ENCODE measurements at regions not wholly inside any gene's neighbourhood (a gene's known extent, or its start where the extent isn't known, plus 50 kb on each side); places are given as distances from the start of the nearest gene placed in this dataset.
A peak's percentile ranks its signal among the peaks of the same experiment; 100 is the strongest.
"Not testable (repeated sequence)": the region's sequence is repeated elsewhere in the genome, so short reads cannot be mapped to it uniquely, and the experiment has no call there.

- DNase-seq: no peak
Observed at GRCh38 chr12:78338054-78338785, 507.5 kb downstream of the NAV3 start.

- DNase-seq: no peak
Observed at GRCh38 chr12:78340406-78340805, 509.7 kb downstream of the NAV3 start.

- no peak for DNase-seq
Observed at GRCh38 chr12:78343657-78344056, 513.0 kb downstream of the NAV3 start.

DNA sequence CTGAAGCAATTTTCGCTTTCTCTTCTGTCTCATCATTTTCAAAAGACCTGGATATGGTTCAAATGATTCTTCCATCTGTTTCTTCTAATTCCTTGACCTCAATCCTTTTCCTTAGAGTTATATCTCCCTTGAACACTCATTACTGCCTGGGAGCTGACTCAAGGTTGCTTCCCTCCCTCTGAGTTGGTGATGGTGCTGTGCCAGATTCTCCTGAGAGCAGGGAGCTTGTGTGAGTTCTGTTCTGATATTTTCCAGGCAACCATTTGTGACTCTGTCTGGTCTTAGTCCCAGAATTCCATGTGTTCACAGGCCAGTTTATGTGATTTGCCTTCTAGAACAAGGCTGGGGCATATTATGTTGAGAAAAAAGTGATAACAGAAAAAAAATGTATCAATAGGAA lies 505.1 kb upstream of the SYT1 start:
- no peak for DNase-seq

DNA sequence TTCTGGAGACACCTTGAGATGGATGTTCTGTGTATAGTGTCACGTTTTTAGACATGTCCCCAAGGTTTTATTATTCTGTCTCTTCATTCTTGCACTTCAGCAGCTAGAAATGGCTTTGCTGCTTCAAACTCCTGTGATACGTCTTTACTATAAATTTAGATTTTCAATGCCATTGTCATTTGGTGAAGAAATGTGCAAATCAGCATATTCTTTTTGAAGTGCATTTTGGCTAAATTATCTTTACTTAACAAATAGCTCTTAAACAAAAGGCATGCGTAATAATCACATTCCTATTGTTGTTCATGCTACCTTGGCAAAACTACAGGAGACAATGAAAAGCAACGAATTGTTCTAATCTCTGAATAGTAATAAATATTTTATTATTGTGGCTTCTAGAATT lies 502.9 kb upstream of the SYT1 start:
- no peak for DNase-seq

DNA sequence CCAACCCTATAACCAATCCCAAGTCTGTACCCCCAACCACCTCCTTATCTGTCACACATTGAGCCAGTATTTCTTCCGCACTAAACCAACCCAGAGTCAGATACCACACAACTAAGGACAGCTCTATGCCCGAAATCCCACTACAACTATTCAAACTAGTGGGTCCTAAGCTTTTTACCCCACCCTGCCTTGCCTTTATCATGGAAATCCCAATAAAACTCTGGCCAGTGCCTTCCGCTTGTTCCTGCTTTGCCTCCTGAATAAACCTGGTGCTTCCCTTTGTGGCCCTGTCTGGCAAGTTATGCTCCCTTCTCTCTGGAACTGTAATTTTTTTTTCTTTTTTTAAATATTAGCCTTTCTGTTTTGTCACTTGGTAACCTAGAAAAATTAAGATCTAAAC lies 493.3 kb upstream of the SYT1 start:
- no peak for DNase-seq

DNA sequence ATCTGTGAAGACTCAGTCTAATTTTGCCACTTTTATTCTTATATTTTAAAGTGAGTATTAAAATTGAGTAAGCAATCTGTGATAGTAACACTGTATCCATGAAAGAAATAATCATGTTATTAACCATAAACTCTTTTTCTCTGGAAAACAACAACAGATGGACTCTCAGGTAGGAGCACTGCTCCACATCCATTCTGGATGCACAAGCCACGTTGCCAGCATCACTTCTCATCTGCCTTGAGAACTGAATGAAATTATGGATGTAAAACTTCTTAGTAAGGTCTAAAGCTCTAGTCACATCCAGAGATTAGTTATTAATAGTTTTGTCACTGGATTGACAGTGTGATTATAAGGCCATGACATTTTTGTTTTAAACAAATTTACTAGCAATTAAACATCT lies 489.1 kb upstream of the SYT1 start:
- DNase-seq: no peak

- no peak for DNase-seq
Observed at GRCh38 chr12:78376257-78376656, 488.3 kb upstream of the SYT1 start.

GRCh38 chr12:78379065-78379464 lies 485.5 kb upstream of the SYT1 start:
- DNase-seq: not testable (repeated sequence)

DNA sequence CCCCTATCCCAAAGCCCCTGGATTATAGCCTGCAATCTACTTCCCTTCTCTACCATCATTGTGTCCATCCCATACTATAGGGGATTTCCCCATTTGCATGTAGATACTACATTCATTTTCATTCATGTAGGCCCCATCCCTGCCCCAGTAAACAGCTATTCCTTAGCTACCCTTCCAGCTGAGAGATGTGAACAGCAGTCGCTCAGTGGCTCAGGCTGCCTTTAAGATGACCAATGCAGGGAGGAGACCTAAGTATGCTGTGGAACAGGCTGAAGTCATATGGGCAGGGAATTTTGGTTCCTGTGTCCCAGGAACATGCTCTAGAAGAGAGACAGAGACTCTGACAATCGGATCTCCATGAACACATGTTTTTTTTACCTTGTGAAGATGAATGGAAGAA lies 481.2 kb upstream of the SYT1 start:
- DNase-seq: no peak

DNA sequence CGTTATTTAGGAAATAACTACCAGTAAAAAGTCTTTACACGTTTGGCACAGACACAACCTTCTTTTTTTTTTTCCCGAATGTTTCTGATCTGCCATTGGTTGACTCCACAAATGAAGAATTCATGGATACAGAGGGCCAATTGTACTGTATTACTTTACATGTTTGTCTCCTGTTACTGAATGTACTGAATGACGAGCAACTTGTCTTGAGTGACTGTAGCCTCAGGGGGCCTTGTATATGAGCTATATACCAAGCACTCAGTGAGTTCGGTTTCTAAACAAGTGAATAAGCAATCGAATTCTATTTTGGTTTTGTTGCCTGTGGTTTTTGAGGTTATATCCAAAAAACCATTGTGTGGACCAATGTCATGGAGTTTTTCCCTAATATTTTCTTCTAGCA lies 480.0 kb upstream of the SYT1 start:
- no peak for DNase-seq

DNA sequence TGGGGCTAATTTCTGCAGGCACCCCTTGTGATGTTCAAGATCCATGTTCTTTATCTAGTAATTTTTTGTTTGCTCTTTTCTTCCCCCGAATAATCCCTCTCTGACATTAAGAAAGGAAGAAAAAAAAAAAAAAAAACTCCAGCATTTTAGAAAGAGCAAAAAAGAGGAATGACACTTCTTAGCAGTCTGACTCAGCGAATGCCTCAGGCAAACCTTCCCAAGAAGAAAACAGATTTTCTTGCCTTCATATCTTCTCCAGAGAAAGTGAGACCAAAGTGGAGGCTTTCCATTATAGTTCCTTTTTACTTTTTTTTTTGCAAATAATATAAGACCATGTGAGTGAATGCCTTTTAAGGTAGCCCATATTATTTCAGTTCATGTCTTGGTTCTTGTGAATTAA lies 479.0 kb upstream of the SYT1 start:
- no peak for DNase-seq

- DNase-seq: no peak
Observed at GRCh38 chr12:78386871-78387270, 477.7 kb upstream of the SYT1 start.

DNA sequence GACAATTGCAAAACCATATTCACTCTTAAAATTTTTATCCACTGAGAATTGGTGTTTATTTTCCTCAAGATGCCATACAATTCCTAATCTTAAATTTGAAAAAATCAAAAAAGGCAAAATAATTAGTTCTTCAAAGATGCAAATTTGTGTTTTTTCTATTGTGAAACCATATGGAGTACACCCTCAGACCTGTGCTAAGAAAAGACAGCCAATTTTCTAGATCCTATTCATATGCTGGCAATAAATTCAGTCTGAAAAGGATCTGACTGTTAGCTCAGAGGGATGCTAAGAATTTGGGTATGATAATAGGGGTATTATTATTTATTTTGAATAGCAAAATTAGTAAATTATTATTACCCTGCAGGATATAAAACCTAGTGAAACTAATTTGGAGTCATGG lies 476.9 kb upstream of the SYT1 start:
- no peak for DNase-seq

DNA sequence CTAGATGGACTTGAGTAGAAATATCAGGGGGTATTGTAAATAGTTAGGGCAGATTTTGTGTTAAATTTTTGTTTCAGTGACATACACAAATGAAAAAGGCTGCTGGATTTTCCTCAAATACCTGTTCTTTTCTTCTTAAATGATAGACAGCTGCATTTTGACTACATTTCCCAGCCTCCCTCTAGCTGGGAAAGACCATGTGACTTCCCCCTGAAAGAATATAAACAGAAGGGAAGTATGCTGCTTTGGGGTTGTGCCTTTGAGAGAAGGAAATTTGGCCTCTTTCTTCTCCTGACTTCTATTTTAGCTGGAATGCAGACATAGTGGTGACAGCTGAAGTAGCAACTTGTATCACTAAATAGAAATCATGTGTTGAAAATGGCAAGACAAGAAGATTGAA lies 476.1 kb upstream of the SYT1 start:
- DNase-seq: no peak

DNA sequence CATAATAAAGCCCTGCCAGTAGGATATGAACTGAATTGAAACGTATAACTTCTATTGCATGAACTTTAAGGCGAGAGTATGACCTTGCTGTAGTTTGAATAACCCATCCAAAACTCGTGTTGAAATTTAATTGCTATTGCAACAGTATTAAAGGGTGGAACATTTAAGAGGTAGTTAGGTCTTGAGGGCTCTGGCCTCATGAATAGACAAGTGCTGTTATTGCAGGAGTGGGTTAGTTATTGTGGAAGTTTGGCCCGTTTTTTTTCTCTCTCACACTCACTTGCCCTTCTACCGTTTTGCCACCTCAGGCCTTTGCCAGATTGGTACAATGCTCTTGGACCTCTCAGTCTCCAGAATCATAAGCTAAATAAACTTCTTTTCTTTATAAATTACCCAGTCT lies 473.7 kb upstream of the SYT1 start:
- no peak for DNase-seq

GRCh38 chr12:78392918-78393317 lies 471.7 kb upstream of the SYT1 start:
- DNase-seq: no peak

- DNase-seq: no peak
Observed at GRCh38 chr12:78395961-78396360, 468.6 kb upstream of the SYT1 start.

DNA sequence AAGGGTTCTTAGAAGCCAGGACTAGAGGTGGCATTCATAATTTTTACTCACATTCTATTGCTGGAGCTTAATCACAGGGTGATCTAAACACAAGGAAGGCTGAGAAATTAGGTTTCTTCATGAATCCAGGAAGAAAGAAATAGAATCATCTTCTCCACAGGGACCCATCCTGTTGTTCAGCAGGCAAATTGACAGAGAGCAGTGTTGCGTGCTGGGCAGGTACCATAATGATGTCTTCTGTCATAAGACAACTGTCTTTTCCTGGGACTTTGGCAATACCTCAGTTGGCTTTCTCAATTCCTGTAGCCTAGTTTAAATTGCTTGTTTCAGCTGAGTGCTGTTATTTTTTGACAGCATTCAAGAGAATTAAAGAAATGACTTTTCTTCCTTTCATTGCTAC lies 468.0 kb upstream of the SYT1 start:
- no peak for DNase-seq

GRCh38 chr12:78398750-78399149 lies 465.8 kb upstream of the SYT1 start:
- DNase-seq: no peak

DNA sequence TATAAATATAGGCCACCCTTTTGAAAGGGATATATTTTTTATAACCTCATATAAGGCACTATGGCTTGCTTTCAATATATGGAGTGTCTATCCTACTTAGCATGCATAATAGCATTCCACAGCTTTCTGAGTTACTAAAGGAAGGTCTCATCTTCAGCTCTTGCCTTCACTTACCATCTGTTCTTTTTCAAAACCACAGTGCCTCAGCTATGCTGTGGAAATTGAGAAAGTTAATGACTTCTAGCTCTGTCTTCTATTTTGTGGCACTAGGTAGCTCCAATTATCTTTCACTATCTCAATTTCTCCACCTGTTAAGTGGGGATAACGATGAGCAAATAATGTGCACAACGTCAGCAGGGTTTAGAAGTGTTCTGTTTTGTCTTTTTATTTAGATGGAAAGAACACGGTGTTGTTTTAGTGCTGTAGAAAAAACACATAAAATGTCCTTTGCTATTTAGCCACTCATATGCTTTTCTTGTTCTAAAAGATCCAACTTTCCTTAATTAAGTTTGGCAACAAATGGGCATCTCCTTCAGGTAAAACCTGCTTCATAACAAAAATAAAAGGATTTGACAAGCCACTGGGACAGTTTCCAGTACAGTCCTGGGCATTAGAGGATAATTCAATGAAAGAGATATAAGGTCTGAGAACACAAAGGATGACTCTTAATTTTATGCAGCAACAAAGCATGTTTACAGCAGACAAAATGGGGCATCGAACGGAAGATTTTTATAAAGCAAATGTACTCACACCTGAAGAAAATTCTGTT lies 462.0 kb upstream of the SYT1 start:
- peak; percentile 43 for DNase-seq

DNA sequence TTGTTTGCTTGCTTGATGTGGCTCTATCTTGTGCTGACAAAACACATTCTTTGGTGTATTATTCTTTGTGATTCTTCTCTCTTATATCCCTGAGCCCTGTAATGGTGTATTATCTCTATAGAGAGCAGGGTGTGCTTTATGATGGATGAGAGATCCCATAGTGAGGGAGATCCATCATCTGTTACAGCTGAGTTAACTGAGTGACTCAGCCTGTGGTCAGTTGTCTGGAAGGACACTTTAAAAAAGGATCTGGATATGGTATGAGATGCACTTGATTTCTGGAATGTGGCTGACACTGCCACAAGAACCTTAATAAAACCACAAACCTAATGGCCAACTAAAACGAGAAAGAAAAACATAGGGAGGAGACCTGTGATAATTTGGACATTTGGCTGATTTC lies 461.4 kb upstream of the SYT1 start:
- peak; percentile 43 for DNase-seq

GRCh38 chr12:78403681-78404080 lies 460.9 kb upstream of the SYT1 start:
- DNase-seq: no peak

DNA sequence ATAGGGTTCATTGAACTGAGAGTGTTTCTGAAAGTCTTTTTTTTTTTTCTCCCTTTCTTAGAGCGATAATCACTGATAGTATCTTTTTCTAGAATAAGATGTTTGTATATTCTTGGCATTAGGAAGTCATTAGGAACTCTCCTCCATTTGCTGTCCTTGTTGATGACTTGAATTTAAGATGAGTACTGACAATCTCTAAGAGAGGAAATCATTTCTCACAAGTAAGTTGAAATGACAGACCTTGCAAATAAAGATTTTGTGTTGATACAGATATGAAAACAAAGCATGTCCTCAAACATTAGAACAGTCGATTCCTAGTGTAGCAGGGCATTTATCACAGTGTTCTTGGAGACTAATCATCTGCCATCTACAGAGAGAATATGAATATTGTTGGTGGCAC lies 458.4 kb upstream of the SYT1 start:
- no peak for DNase-seq

DNA sequence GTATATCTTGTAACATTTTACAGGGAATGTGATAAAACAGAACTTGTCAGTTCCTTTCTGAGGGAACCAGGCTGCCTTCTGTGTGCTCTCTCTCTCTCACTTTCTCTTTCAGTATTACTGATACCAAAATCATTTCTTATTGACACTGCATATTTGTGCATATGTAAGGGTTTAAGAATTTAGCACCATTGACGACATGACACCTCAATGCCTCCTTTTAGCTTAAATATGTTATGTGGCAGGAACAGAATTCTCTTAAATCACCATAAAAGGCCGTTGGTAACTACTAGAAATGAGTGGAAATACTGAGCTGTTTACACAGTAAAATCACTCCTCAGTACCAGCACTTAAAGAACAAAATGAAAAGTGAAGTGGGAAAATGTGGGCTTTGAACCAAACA lies 457.7 kb upstream of the SYT1 start:
- DNase-seq: peak; percentile 66

All from SHP77 treated with DMSO at 0.1 percent for 48 hours (cell line).